ENCODE measurements at regions not wholly inside any gene's neighbourhood (a gene's known extent, or its start where the extent isn't known, plus 50 kb on each side); places are given as distances from the start of the nearest gene placed in this dataset.
"Not testable (repeated sequence)": the region's sequence is repeated elsewhere in the genome, so short reads cannot be mapped to it uniquely, and the experiment has no call there.

GRCh38 chr6:165001502-165002157 lies 307.8 kb downstream of the C6orf118 start:
- no peak for DNase-seq

GRCh38 chr6:164998297-164998696 lies 311.1 kb downstream of the C6orf118 start:
- DNase-seq = no peak

GRCh38 chr6:164996838-164997237 lies 312.6 kb downstream of the C6orf118 start:
- no peak for DNase-seq

- DNase-seq = no peak
Measured at GRCh38 chr6:164991573-164991972, 317.8 kb downstream of the C6orf118 start.

- no peak for DNase-seq
Measured at GRCh38 chr6:164990901-164991300, 318.5 kb downstream of the C6orf118 start.

- DNase-seq = no peak
Measured at GRCh38 chr6:164982389-164982788, 327.0 kb downstream of the C6orf118 start.

- DNase-seq = no peak
Measured at GRCh38 chr6:164967102-164967501, 342.3 kb downstream of the C6orf118 start.

GRCh38 chr6:164962805-164963204 lies 346.6 kb downstream of the C6orf118 start:
- DNase-seq = no peak

GRCh38 chr6:164947164-164947563 lies 362.2 kb downstream of the C6orf118 start:
- no peak for DNase-seq

GRCh38 chr6:164942271-164942670 lies 367.1 kb downstream of the C6orf118 start:
- no peak for DNase-seq

GRCh38 chr6:164933238-164933794 lies 376.1 kb downstream of the C6orf118 start:
- not testable (repeated sequence) for DNase-seq

GRCh38 chr6:164929408-164929977 lies 379.9 kb downstream of the C6orf118 start:
- DNase-seq = no peak

GRCh38 chr6:164928728-164929407 lies 380.5 kb downstream of the C6orf118 start:
- no peak for DNase-seq

GRCh38 chr6:164928057-164928727 lies 381.2 kb downstream of the C6orf118 start:
- no peak for DNase-seq

GRCh38 chr6:164927288-164928056 lies 381.9 kb downstream of the C6orf118 start:
- DNase-seq = no peak

GRCh38 chr6:164926686-164927085 lies 382.7 kb downstream of the C6orf118 start:
- no peak for DNase-seq

- no peak for DNase-seq
Measured at GRCh38 chr6:164925681-164926530, 383.5 kb downstream of the C6orf118 start.

GRCh38 chr6:164924674-164925073 lies 384.7 kb downstream of the C6orf118 start:
- DNase-seq = no peak

GRCh38 chr6:164917211-164917610 lies 392.2 kb downstream of the C6orf118 start:
- DNase-seq = no peak

GRCh38 chr6:164916087-164916486 lies 393.3 kb downstream of the C6orf118 start:
- no peak for DNase-seq

GRCh38 chr6:164911873-164912580 lies 397.4 kb downstream of the C6orf118 start:
- no peak for DNase-seq
